OCI-LY7 (cell line): ENCODE measurements at regions not wholly inside any gene's neighbourhood (a gene's known extent, or its start where the extent isn't known, plus 50 kb on each side); places are given as distances from the start of the nearest gene placed in this dataset.

Source experiments
- EZH2phosphoT487 ChIP-seq: fragments of 200-600 bp; sonication (generic); IDR thresholded peaks from 2 replicates; pipeline ENCODE4 v1.6.1; 2018; ENCODE audit warnings: low read depth, borderline replicate concordance, mild to moderate bottlenecking, mixed run types, antibody characterized with exemption, low read length, moderate library complexity, mixed read lengths
- TF ChIP-seq, protein P1 (sequence below): fragments of 200-600 bp; sonication (generic); conservative IDR thresholded peaks from 2 replicates; pipeline ENCODE4 v1.5.1; 2014; ENCODE audit warnings: mild to moderate bottlenecking, antibody characterized with exemption, low read length, moderate library complexity, mixed read lengths

DNA sequence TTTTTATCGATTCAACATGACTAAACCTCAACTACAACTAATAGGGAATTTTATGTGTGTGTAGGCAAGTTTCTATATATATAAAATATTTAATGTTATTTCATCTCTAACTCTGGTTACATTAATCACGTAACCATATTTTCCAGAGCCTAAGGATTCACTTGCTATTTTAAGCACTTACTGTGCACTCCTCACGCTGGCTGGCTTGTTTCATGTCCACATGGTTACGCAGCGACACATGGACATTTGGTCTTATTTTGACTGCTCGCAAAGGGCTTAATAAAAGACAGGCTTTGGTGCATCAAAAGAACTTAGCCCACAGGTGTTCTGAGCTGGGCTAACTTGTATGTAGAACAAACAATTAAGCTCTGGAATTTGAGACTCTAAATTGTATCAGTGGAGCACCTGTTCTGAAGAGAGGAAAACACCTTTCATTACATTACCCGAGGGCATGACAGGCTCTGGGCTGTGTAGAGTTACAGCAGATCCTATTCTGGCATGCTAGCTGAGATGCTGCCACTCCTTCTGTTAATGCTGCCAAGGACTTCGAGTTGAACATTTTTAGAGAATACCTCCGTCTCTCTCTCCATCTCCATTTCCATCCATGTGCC is 130.0 kb upstream of the NR2F2 start:
- TF ChIP-seq, protein P1, sequence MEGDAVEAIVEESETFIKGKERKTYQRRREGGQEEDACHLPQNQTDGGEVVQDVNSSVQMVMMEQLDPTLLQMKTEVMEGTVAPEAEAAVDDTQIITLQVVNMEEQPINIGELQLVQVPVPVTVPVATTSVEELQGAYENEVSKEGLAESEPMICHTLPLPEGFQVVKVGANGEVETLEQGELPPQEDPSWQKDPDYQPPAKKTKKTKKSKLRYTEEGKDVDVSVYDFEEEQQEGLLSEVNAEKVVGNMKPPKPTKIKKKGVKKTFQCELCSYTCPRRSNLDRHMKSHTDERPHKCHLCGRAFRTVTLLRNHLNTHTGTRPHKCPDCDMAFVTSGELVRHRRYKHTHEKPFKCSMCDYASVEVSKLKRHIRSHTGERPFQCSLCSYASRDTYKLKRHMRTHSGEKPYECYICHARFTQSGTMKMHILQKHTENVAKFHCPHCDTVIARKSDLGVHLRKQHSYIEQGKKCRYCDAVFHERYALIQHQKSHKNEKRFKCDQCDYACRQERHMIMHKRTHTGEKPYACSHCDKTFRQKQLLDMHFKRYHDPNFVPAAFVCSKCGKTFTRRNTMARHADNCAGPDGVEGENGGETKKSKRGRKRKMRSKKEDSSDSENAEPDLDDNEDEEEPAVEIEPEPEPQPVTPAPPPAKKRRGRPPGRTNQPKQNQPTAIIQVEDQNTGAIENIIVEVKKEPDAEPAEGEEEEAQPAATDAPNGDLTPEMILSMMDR: no peak
- no peak for TF ChIP-seq EZH2phosphoT487
